Sigmoid colon (tissue), 3 donors: ENCODE measurements at regions not wholly inside any gene's neighbourhood (a gene's known extent, or its start where the extent isn't known, plus 50 kb on each side); places are given as distances from the start of the nearest gene placed in this dataset.

Experiments used
- POLR2A ChIP-seq, 2 donors: fragments of 450-650 bp; IDR thresholded peaks; one replicate each; pipeline ENCODE4 v1.6.1; 2016; ENCODE audit warnings: antibody characterized with exemption in 2 of 2, mild to moderate bottlenecking in 2 of 2, moderate library complexity in 2 of 2
- TF ChIP-seq, protein P1 (sequence below), 4 experiments: fragments of 450-650 bp in 3 of 4; fragments of 200-600 bp in 1 of 4; IDR thresholded peaks; one replicate each; pipeline ENCODE4 v1.5.1; 2016 to 2019; ENCODE audit warnings: antibody characterized with exemption in 4 of 4, mild to moderate bottlenecking in 3 of 4, moderate library complexity in 2 of 4

DNA sequence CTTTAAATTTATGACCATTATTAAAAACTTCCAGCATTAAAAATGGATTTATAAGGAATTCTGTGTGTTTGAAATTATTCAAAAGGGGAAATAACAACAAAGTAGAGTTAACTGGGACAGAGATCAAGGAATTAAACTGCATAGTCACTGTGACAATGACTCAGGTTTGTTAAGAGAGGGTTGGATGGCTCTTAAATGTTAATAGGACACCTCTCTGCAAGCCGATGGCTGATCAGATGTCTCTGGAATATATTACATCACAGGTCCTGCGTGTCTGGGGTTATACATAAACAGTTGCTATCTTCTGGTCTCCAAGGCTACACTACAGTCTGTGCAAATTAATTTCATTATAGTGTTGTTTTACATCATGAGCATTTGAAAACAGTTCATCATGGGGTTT lies 574.3 kb downstream of the COL12A1 start:
- TF ChIP-seq, protein P1, sequence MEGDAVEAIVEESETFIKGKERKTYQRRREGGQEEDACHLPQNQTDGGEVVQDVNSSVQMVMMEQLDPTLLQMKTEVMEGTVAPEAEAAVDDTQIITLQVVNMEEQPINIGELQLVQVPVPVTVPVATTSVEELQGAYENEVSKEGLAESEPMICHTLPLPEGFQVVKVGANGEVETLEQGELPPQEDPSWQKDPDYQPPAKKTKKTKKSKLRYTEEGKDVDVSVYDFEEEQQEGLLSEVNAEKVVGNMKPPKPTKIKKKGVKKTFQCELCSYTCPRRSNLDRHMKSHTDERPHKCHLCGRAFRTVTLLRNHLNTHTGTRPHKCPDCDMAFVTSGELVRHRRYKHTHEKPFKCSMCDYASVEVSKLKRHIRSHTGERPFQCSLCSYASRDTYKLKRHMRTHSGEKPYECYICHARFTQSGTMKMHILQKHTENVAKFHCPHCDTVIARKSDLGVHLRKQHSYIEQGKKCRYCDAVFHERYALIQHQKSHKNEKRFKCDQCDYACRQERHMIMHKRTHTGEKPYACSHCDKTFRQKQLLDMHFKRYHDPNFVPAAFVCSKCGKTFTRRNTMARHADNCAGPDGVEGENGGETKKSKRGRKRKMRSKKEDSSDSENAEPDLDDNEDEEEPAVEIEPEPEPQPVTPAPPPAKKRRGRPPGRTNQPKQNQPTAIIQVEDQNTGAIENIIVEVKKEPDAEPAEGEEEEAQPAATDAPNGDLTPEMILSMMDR (IDR thresholded peaks at IDR 0.05) = no peak
- TF ChIP-seq POLR2A (IDR thresholded peaks at IDR 0.05) = no peak
